H54 (cell line): ENCODE measurements at regions not wholly inside any gene's neighbourhood (a gene's known extent, or its start where the extent isn't known, plus 50 kb on each side); places are given as distances from the start of the nearest gene placed in this dataset.
A peak's percentile ranks its signal among the peaks of the same experiment; 100 is the strongest.
"Not testable (repeated sequence)": the region's sequence is repeated elsewhere in the genome, so short reads cannot be mapped to it uniquely, and the experiment has no call there.

Experiments used
- DNase-seq: peaks from one replicate; pipeline ENCODE4 v3.0.0; 2011; ENCODE audit warnings: low spot score, mixed read lengths; ENCODE audit not compliant: insufficient read length
- FAIRE-seq: peaks from 3 replicates; lab custom pipeline; 2011; peaks lifted over from hg19 to GRCh38; lab: Jason Lieb, UNC
- POLR2A ChIP-seq: IDR thresholded peaks from 2 replicates; pipeline ENCODE4 v1.6.1; 2011; ENCODE audit warnings: low read depth, mild to moderate bottlenecking, low read length

- no peak for TF ChIP-seq POLR2A
- no peak for FAIRE-seq
- DNase-seq = no peak
These were observed 1627.7 kb upstream of the CDH9 start for GRCh38 chr5:28666110-28666509.

- TF ChIP-seq POLR2A = no peak
- DNase-seq (peak; percentile 2), FAIRE-seq (peak; percentile 94)
These were observed 1609.7 kb upstream of the CDH9 start for GRCh38 chr5:28648108-28648507.

GRCh38 chr5:28632607-28633006, 1594.2 kb upstream of the CDH9 start:
- no peak for TF ChIP-seq POLR2A
- DNase-seq (no peak), FAIRE-seq (no peak)

- DNase-seq (no peak), FAIRE-seq (peak; percentile 92)
- TF ChIP-seq POLR2A = no peak
These were observed 1565.5 kb upstream of the CDH9 start for GRCh38 chr5:28603869-28604268.

GRCh38 chr5:28602429-28602828, 1564.0 kb upstream of the CDH9 start:
- no peak for DNase-seq
- peak; percentile 43 for FAIRE-seq
- no peak for TF ChIP-seq POLR2A

- not testable (repeated sequence) for FAIRE-seq, DNase-seq
These were observed 1558.3 kb upstream of the CDH9 start for GRCh38 chr5:28596707-28597106.

GRCh38 chr5:28580616-28581015, 1542.2 kb upstream of the CDH9 start:
- DNase-seq = no peak
- FAIRE-seq = peak; percentile 95
- TF ChIP-seq POLR2A = no peak

- peak; percentile 76 for FAIRE-seq
- no peak for TF ChIP-seq POLR2A
These were observed 1537.6 kb upstream of the CDH9 start for GRCh38 chr5:28576022-28576421.

GRCh38 chr5:28575368-28575767, 1537.0 kb upstream of the CDH9 start:
- FAIRE-seq = no peak
- TF ChIP-seq POLR2A = no peak
- DNase-seq = no peak

More at GRCh38 chr5:28576022-28576421, 1537.6 kb upstream of the CDH9 start:
- DNase-seq = no peak

GRCh38 chr5:28574606-28575005, 1536.2 kb upstream of the CDH9 start:
- DNase-seq = no peak
- no peak for TF ChIP-seq POLR2A
- no peak for FAIRE-seq

GRCh38 chr5:28567048-28567447, 1528.7 kb upstream of the CDH9 start:
- no peak for FAIRE-seq
- TF ChIP-seq POLR2A = no peak
- no peak for DNase-seq

GRCh38 chr5:28561522-28561921, 1523.1 kb upstream of the CDH9 start:
- DNase-seq = no peak
- TF ChIP-seq POLR2A = no peak
- no peak for FAIRE-seq

GRCh38 chr5:28558196-28558595, 1519.8 kb upstream of the CDH9 start:
- DNase-seq = no peak

GRCh38 chr5:28557114-28557513, 1518.7 kb upstream of the CDH9 start:
- DNase-seq (no peak), FAIRE-seq (no peak)
- TF ChIP-seq POLR2A = no peak

More at GRCh38 chr5:28558196-28558595, 1519.8 kb upstream of the CDH9 start:
- TF ChIP-seq POLR2A = no peak
- no peak for FAIRE-seq

- no peak for DNase-seq
- no peak for FAIRE-seq
These were observed 1511.2 kb upstream of the CDH9 start for GRCh38 chr5:28549588-28549987.

GRCh38 chr5:28548856-28549255, 1510.5 kb upstream of the CDH9 start:
- FAIRE-seq = peak; percentile 82

More at GRCh38 chr5:28549588-28549987, 1511.2 kb upstream of the CDH9 start:
- no peak for TF ChIP-seq POLR2A

GRCh38 chr5:28544501-28544900, 1506.1 kb upstream of the CDH9 start:
- no peak for FAIRE-seq
- DNase-seq = no peak
- TF ChIP-seq POLR2A = no peak

More at GRCh38 chr5:28548856-28549255, 1510.5 kb upstream of the CDH9 start:
- TF ChIP-seq POLR2A = no peak
- no peak for DNase-seq
